ENCODE measurements at regions not wholly inside any gene's neighbourhood (a gene's known extent, or its start where the extent isn't known, plus 50 kb on each side); places are given as distances from the start of the nearest gene placed in this dataset.
A peak's percentile ranks its signal among the peaks of the same experiment; 100 is the strongest.

DNA sequence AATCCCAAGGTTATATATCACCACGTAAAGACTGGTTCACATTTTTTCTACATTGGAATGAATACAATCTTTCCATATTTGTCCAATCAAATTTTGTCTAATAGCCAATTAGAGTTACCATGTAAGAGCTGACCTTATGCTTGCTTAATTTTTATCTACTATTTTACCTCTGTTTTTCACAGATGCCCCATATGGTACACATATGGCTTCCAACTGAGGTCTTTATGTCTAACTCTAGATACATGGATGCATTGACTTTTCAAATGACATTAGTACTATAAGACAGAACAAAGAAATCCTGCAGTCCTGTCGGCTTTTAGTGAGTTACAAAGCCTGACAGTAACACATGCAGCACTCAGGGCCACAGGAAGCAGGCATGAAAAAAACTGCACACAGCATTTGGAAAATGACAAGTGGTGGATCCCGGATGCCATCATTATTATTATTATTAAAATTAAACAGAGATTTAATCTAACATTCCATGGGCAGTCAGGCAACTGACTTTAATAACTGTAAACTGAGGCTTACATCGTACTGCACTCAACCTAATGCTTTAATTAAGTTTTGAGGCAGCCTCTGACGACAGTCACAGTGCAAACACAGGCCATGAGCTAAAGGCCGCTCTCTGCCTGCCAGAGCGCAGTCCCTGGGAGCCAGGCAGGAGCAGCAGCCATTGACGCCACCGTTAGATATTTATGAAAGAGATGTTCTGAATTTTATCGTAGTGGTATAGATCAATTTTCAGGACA lies 113.9 kb upstream of the TMCO5A start:
- no peaks in the 10 kb centered on the region for H3K36me3 ChIP-seq (ENCODE audit: control insufficient read depth, insufficient read depth, low read length)
- H3K4me3 ChIP-seq (ENCODE audit: low read depth, low read length), result no peak overlapping the region
- TF ChIP-seq, protein P1, sequence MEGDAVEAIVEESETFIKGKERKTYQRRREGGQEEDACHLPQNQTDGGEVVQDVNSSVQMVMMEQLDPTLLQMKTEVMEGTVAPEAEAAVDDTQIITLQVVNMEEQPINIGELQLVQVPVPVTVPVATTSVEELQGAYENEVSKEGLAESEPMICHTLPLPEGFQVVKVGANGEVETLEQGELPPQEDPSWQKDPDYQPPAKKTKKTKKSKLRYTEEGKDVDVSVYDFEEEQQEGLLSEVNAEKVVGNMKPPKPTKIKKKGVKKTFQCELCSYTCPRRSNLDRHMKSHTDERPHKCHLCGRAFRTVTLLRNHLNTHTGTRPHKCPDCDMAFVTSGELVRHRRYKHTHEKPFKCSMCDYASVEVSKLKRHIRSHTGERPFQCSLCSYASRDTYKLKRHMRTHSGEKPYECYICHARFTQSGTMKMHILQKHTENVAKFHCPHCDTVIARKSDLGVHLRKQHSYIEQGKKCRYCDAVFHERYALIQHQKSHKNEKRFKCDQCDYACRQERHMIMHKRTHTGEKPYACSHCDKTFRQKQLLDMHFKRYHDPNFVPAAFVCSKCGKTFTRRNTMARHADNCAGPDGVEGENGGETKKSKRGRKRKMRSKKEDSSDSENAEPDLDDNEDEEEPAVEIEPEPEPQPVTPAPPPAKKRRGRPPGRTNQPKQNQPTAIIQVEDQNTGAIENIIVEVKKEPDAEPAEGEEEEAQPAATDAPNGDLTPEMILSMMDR (IDR thresholded peaks at IDR 0.05; ENCODE audit: insufficient read depth, low read depth, low read length), result no peak
- no peak for DNase-seq (ENCODE audit: low read depth)
- H3K27me3 ChIP-seq (ENCODE audit: control insufficient read depth, insufficient read depth, low read length), result no peaks in the 10 kb centered on the region
- ChIA-PET CTCF (no interaction called here), POLR2A (no interaction called here)

- POLR2A ChIA-PET, result no interaction called here
- DNase-seq (ENCODE audit: low read depth), result no peak
- CTCF ChIA-PET, result interaction anchor here (0.6 to 1.2 kb wide), 3 partner anchors 14 to 1414 kb away, joined by 3 to 6 read pairs (median 3); no protein-coding TSS in a partner anchor
- Histone ChIP-seq H3K4me3 (ENCODE audit: low read depth, low read length) (no peak overlapping the region), H3K36me3 (ENCODE audit: control insufficient read depth, insufficient read depth, low read length) (no peaks in the 10 kb centered on the region), H3K27me3 (ENCODE audit: control insufficient read depth, insufficient read depth, low read length) (no peaks in the 10 kb centered on the region)
- TF ChIP-seq, protein P1 (IDR thresholded peaks at IDR 0.05; ENCODE audit: insufficient read depth, low read depth, low read length), result no peak
Measured at GRCh38 chr15:37823601-37824275, 110.7 kb upstream of the TMCO5A start.

- H3K27me3 ChIP-seq (ENCODE audit: control insufficient read depth, insufficient read depth, low read length), result no peaks in the 10 kb centered on the region
- no peak overlapping the region for H3K4me3 ChIP-seq (ENCODE audit: low read depth, low read length)
- DNase-seq (ENCODE audit: low read depth), result peak; percentile 67
- TF ChIP-seq, protein P1 (IDR thresholded peaks at IDR 0.05; ENCODE audit: insufficient read depth, low read depth, low read length), result peak; percentile 53
- POLR2A ChIA-PET, result no interaction called here
- H3K36me3 ChIP-seq (ENCODE audit: control insufficient read depth, insufficient read depth, low read length), result no peaks in the 10 kb centered on the region
- CTCF ChIA-PET, result interaction anchor here (0.6 to 1.2 kb wide), 4 partner anchors 15 to 114 kb away, joined by 3 to 6 read pairs (median 3); no protein-coding TSS in a partner anchor
Measured at GRCh38 chr15:37824717-37825382, 109.6 kb upstream of the TMCO5A start.

DNA sequence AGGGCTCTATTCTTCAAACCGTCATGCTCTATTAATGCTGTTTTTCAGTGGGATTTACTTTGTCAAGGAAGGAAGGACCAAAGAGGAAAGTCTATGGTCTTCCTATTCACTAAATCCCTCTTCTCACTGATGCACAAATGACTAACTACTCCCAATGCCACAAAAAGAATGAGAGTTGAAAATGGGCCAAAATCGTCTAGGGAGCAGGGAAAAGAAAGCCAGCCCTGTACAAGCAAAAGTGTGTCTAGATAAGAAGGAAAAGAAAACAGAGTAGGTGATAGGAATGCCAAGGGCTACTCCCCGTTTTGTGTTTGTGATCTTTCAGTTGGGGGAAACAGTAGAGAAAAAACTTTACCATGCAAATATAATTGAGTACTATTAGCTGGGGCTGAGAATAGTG lies 97.2 kb upstream of the TMCO5A start:
- Histone ChIP-seq H3K4me3 (ENCODE audit: low read depth, low read length) (no peak overlapping the region), H3K27me3 (ENCODE audit: control insufficient read depth, insufficient read depth, low read length) (peaks cover 3% of the 10 kb centered on the region; the same call in 1 of the 2 replicates), H3K36me3 (ENCODE audit: control insufficient read depth, insufficient read depth, low read length) (no peaks in the 10 kb centered on the region)
- TF ChIP-seq, protein P1 (IDR thresholded peaks at IDR 0.05; ENCODE audit: insufficient read depth, low read depth, low read length), result no peak
- DNase-seq (ENCODE audit: low read depth), result no peak
- CTCF ChIA-PET, result no interaction called here
- POLR2A ChIA-PET, result no interaction called here

DNA sequence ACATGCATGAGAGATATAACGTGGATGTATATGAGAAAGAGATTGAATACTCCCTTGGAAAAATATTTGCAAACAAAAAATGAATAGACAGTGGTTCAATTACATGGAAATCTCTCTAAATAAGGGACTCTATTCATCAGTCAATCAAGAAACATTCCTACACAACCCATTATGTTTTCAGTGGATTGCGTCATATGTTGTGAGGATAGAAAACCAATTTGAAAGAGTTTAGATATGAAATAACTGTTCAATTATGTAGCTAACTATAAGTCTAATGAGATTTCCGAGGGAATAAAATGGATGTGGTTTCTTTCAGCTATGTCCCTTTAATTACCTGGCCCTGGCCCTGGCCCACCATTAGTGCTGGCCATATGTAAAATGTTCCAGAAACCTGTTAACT lies 86.7 kb upstream of the TMCO5A start:
- POLR2A ChIA-PET, result no interaction called here

More for the DNA sequence above, 86.7 kb upstream of the TMCO5A start:
- Histone ChIP-seq H3K27me3 (ENCODE audit: control insufficient read depth, insufficient read depth, low read length) (no peaks in the 10 kb centered on the region; the same call in 1 of the 2 replicates), H3K4me3 (ENCODE audit: low read depth, low read length) (no peak overlapping the region), H3K36me3 (ENCODE audit: control insufficient read depth, insufficient read depth, low read length) (no peaks in the 10 kb centered on the region)
- CTCF ChIA-PET, result no interaction called here
- DNase-seq (ENCODE audit: low read depth), result no peak
- TF ChIP-seq, protein P1 (IDR thresholded peaks at IDR 0.05; ENCODE audit: insufficient read depth, low read depth, low read length), result no peak

All from BJ (cell line).